MM.1S (cell line): ENCODE measurements at regions not wholly inside any gene's neighbourhood (a gene's known extent, or its start where the extent isn't known, plus 50 kb on each side); places are given as distances from the start of the nearest gene placed in this dataset.

Source experiments
- CTCF ChIP-seq: fragments of 300-600 bp; sonication (generic); IDR thresholded peaks from 2 replicates; pipeline ENCODE4 v1.5.1; 2016; ENCODE audit warnings: antibody characterized with exemption, low read length, mixed read lengths
- EZH2phosphoT487 ChIP-seq: fragments of 300-600 bp; sonication (generic); IDR thresholded peaks from 2 replicates; pipeline ENCODE4 v1.6.1; 2018; ENCODE audit warnings: antibody characterized with exemption, low read length

- TF ChIP-seq CTCF, result no peak
- no peak for TF ChIP-seq EZH2phosphoT487
These were observed 70.2 kb downstream of the SOX1 start for GRCh38 chr13:112137144-112137543.
